ENCODE measurements at regions not wholly inside any gene's neighbourhood (a gene's known extent, or its start where the extent isn't known, plus 50 kb on each side); places are given as distances from the start of the nearest gene placed in this dataset.

DNA sequence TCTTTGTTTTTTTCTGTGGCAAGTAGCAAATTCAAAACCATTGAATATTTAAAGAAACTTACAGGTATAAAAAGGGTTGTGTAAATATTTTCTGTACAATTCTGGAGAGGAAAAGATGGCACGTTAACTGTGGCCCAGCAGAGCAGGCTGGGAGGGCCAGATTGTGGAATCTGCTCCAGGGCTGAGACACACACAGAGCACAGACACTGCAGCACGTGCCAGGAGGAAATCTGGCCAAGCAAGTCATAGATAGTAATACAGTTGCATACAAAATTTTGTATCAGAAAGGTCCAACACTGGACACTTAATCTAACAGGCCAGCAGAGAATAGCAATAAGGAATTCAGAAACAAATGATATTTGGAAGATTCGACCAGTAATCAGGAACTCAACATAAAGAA, 763.7 kb downstream of the PDHA2 start:
- Histone ChIP-seq H3K4me1 (ENCODE audit: control insufficient read depth, insufficient read depth, low read length) (no peaks in the 10 kb centered on the region), H3K36me3 (ENCODE audit: control insufficient read depth in 2 of 2, insufficient read depth in 2 of 2, low read length in 1 of 2) (no peaks in the 10 kb centered on the region), H3K27ac (ENCODE audit: control insufficient read depth, insufficient read depth) (no peak overlapping the region), H3K9me3 (replicated peaks; ENCODE audit: control insufficient read depth, insufficient read depth, low read length) (no peaks in the 10 kb centered on the region), H3K4me2 (ENCODE audit: control insufficient read depth, insufficient read depth) (no peak overlapping the region), H3K79me2 (ENCODE audit: control insufficient read depth, insufficient read depth, low read length) (no peaks in the 10 kb centered on the region), H3K4me3 (no peak overlapping the region), H4K20me1 (ENCODE audit: control insufficient read depth, insufficient read depth) (no peaks in the 10 kb centered on the region), H3K9ac (ENCODE audit: control insufficient read depth, insufficient read depth, low read length) (no peak overlapping the region), H3K27me3 (replicated peaks in 1 of 2; ENCODE audit: control insufficient read depth in 2 of 2, insufficient read depth in 2 of 2, low read length in 1 of 2) (no peaks in the 10 kb centered on the region), H2AFZ (ENCODE audit: control insufficient read depth, low read depth, low read length) (no peak overlapping the region)
- intact Hi-C loops (cut with micrococcal nuclease; ENCODE audit: unreplicated experiment) (no loop called here), in situ Hi-C loops (cut with MboI) (no loop called here)
- CTCF ChIA-PET: no interaction called here
- FAIRE-seq (no peak), DNase-seq (ENCODE audit: low read depth, low spot score) (no peak), ATAC-seq (no peak)
- RAD21 ChIA-PET (ENCODE audit: unreplicated experiment): no interaction called here
- POLR2A ChIA-PET: no interaction called here
- SMC1A ChIA-PET (ENCODE audit: uncharacterized antibody, unreplicated experiment): no interaction called here
- 0% methylated on average over 3 of the region's 3 CpGs for WGBS (ENCODE audit: insufficient coverage, insufficient replicate concordance, low lambda C conversion rate, missing lambda C conversion rate)
- TF ChIP-seq RCOR1 (conservative IDR thresholded peaks at IDR 0.05; ENCODE audit: low read depth, low read length) (no peak), ESRRA (IDR thresholded peaks at IDR 0.05; ENCODE audit: low read length) (no peak), FOS (IDR thresholded peaks at IDR 0.05; ENCODE audit: borderline replicate concordance, extremely low read depth, insufficient read length) (no peak), DPF2 (IDR thresholded peaks at IDR 0.05) (no peak), BCL11A (IDR thresholded peaks at IDR 0.05; ENCODE audit: low read depth, low read length) (no peak)
- no TSS peak for BruUV-seq (replicated peaks)

DNA sequence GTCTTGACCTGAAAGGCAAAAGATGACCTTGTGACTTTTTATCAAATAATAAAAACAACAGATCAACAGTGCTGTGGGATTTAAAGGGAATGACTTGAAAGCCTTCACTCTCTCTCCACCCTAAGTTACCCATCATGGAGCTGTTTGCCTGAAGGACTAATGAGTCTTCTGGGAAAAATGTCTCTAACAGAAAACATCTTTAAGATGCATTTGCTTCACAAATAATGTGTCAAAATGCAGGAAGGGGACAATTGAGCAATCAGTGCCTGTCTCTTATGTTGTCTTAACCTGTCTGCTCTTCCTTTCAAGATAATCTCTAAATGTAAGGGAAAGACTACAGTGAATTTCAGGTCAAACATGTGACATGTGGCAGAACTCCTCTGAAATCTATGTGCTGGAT, 766.6 kb downstream of the PDHA2 start:
- ATAC-seq: no peak
- H3K9me3 ChIP-seq (replicated peaks; ENCODE audit: control insufficient read depth, insufficient read depth, low read length): no peaks in the 10 kb centered on the region
- no peaks in the 10 kb centered on the region for H4K20me1 ChIP-seq (ENCODE audit: control insufficient read depth, insufficient read depth)
- H3K79me2 ChIP-seq (ENCODE audit: control insufficient read depth, insufficient read depth, low read length): no peaks in the 10 kb centered on the region
- FAIRE-seq: no peak
- intact Hi-C loops (cut with micrococcal nuclease; ENCODE audit: unreplicated experiment): no loop called here
- ChIA-PET RAD21 (ENCODE audit: unreplicated experiment) (no interaction called here), POLR2A (no interaction called here), SMC1A (ENCODE audit: uncharacterized antibody, unreplicated experiment) (no interaction called here), CTCF (no interaction called here)
- no peaks in the 10 kb centered on the region for H3K27me3 ChIP-seq (replicated peaks in 1 of 2; ENCODE audit: control insufficient read depth in 2 of 2, insufficient read depth in 2 of 2, low read length in 1 of 2)
- no peaks in the 10 kb centered on the region for H3K4me1 ChIP-seq (ENCODE audit: control insufficient read depth, insufficient read depth, low read length)
- H2AFZ ChIP-seq (ENCODE audit: control insufficient read depth, low read depth, low read length): no peak overlapping the region
- H3K27ac ChIP-seq (ENCODE audit: control insufficient read depth, insufficient read depth): no peak overlapping the region
- no peak overlapping the region for H3K4me2 ChIP-seq (ENCODE audit: control insufficient read depth, insufficient read depth)
- no peaks in the 10 kb centered on the region for H3K36me3 ChIP-seq (ENCODE audit: control insufficient read depth in 2 of 2, insufficient read depth in 2 of 2, low read length in 1 of 2)
- H3K4me3 ChIP-seq: no peak overlapping the region
- no peak for DNase-seq (ENCODE audit: low read depth, low spot score)
- no TSS peak for BruUV-seq (replicated peaks)
- H3K9ac ChIP-seq (ENCODE audit: control insufficient read depth, insufficient read depth, low read length): no peak overlapping the region
- in situ Hi-C loops (cut with MboI): no loop called here
- TF ChIP-seq, protein P1, sequence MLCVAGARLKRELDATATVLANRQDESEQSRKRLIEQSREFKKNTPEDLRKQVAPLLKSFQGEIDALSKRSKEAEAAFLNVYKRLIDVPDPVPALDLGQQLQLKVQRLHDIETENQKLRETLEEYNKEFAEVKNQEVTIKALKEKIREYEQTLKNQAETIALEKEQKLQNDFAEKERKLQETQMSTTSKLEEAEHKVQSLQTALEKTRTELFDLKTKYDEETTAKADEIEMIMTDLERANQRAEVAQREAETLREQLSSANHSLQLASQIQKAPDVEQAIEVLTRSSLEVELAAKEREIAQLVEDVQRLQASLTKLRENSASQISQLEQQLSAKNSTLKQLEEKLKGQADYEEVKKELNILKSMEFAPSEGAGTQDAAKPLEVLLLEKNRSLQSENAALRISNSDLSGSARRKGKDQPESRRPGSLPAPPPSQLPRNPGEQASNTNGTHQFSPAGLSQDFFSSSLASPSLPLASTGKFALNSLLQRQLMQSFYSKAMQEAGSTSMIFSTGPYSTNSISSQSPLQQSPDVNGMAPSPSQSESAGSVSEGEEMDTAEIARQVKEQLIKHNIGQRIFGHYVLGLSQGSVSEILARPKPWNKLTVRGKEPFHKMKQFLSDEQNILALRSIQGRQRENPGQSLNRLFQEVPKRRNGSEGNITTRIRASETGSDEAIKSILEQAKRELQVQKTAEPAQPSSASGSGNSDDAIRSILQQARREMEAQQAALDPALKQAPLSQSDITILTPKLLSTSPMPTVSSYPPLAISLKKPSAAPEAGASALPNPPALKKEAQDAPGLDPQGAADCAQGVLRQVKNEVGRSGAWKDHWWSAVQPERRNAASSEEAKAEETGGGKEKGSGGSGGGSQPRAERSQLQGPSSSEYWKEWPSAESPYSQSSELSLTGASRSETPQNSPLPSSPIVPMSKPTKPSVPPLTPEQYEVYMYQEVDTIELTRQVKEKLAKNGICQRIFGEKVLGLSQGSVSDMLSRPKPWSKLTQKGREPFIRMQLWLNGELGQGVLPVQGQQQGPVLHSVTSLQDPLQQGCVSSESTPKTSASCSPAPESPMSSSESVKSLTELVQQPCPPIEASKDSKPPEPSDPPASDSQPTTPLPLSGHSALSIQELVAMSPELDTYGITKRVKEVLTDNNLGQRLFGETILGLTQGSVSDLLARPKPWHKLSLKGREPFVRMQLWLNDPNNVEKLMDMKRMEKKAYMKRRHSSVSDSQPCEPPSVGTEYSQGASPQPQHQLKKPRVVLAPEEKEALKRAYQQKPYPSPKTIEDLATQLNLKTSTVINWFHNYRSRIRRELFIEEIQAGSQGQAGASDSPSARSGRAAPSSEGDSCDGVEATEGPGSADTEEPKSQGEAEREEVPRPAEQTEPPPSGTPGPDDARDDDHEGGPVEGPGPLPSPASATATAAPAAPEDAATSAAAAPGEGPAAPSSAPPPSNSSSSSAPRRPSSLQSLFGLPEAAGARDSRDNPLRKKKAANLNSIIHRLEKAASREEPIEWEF (IDR thresholded peaks at IDR 0.05; ENCODE audit: insufficient replicate concordance, low read depth, low read length): no peak
- TF ChIP-seq SMARCA5 (IDR thresholded peaks at IDR 0.05): no peak
- no peak for TF ChIP-seq HCFC1 (IDR thresholded peaks at IDR 0.05; ENCODE audit: low read length)
- no peak for TF ChIP-seq CREB1 (IDR thresholded peaks at IDR 0.05; ENCODE audit: low read depth)
- no peak for TF ChIP-seq ZNF207 (IDR thresholded peaks at IDR 0.05; ENCODE audit: borderline replicate concordance)
- no peak for TF ChIP-seq SIN3A (IDR thresholded peaks at IDR 0.05; ENCODE audit: low read depth, low read length)
- no peak for TF ChIP-seq EGR1 (IDR thresholded peaks at IDR 0.05; ENCODE audit: borderline replicate concordance in 1 of 2, low read depth in 2 of 2, low read length in 2 of 2)
- no peak for TF ChIP-seq CBFB (IDR thresholded peaks at IDR 0.05; ENCODE audit: low read depth)
- no peak for TF ChIP-seq EZH2 (IDR thresholded peaks at IDR 0.05; ENCODE audit: borderline replicate concordance, control insufficient read depth, low read depth, low read length)
- no peak for TF ChIP-seq RUNX3 (IDR thresholded peaks at IDR 0.05; ENCODE audit: low read length)
- no peak for TF ChIP-seq SP1 (IDR thresholded peaks at IDR 0.05; ENCODE audit: low read depth, low read length)
- no peak for TF ChIP-seq RAD21 (IDR thresholded peaks at IDR 0.05; ENCODE audit: insufficient read depth, low read depth, low read length)
- TF ChIP-seq BRCA1 (IDR thresholded peaks at IDR 0.05; ENCODE audit: low read depth, low read length): no peak

All from GM12878 (cell line).